NCI-H774 (cell line): ENCODE measurements at regions not wholly inside any gene's neighbourhood (a gene's known extent, or its start where the extent isn't known, plus 50 kb on each side); places are given as distances from the start of the nearest gene placed in this dataset.
"Not testable (repeated sequence)": the region's sequence is repeated elsewhere in the genome, so short reads cannot be mapped to it uniquely, and the experiment has no call there.

Experiments used
- DNase-seq: peaks from one replicate; lab custom pipeline; 2025; lab: John Stamatoyannopoulos, UW

DNA sequence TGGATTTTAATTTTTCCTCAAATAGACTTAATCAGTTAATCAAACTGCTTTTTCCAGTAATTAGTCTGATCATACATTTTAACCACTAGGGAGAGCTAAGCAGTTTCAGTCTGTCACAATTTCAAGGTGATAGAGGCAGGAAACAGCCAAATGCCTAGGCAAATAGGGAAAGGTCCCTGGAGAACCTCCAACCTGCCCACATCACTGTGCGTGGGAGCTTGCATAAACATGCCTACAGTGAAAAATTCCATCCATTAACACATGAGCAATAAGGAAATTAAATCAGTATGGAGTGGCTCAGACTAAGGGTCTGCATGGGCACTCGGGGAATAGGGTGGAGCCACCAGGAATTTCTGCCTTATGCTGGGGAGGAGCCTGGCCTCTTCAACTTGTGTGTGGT, 74.6 kb downstream of the AASDHPPT start:
- DNase-seq: no peak

DNA sequence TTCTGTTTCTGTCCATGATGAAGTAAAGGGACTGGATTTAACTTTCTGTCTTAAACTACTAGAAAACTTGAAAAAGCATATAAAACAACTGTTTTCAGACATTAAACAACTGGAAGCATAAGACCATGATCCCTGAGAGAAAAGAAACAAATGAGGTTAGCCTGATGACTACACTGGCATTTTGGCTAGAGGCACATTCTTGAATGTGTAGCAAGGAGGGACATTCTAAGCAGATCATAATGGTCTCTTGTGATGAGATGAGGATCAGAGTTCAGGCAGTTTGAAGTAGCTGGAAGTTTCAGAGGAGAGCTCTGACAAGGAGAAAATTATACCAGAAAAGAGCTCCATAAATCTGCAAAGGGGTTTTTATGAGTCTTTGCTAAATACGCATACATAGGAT, 75.4 kb downstream of the AASDHPPT start:
- no peak for DNase-seq

DNA sequence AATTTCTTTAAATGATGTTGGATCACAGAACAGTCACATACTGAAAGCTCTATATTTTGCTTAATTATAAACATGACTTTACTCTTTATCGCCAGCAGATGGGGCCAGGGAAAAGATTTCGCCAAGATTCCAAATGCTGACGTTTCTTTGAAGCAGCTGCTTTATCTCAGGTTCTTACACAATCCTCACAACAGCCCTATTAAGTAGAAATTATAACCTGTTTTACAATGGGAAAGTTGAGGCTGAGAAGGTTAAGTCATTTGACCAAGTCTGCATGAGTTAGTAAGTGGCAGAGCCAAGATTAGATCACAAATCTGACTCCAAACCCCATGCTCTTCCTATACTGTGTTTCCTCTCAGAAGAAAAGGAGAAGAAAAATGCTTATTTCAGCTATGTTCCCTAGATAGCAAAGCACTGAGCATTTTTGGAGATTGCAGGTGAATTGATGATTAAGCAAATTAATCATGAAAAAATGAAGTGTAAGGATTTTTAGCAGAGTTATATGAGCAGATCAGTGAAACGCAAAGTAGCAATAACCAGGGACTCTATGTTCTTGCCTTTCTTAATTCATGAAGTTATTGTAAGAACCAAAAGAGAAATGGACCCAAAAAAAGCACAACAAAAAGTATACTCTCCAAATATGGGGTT, 79.0 kb downstream of the AASDHPPT start:
- no peak for DNase-seq

DNA sequence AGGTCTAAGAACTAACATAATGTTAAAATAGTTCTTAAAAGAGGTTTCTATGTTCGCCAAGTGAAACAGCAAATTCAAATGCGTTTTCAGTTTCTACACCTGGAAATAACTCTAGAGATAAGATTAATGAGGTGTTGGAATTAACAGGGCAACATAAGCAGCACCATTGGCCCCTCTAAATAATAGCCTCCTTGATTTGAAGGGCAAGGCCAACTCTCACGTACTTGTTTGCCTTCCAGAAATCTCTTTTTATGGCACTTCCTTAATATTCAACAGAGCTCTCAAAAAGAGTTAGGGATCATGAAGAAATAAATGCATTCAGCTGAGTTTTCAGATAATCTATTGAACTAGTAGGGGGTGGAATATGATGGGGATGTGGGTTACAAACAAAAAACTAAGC, 80.9 kb downstream of the AASDHPPT start:
- no peak for DNase-seq

DNA sequence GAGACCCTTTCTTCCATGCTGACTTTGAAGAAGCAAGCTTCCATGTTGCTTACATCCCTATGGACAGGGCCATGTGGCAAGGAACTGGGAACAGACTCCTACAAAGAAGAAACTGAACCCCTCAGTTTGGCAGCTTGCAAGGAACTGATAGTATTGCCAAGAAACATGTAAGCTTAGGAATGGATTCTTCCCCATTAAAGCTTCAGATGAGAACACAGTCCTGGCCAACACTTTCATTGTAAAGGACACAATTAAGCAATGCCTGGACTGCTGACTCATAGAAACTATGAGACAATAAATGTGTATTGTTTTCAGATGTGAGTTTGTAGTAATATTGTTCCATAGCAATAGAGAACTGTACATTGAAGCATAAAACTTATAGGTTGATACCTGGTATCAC, 82.4 kb downstream of the AASDHPPT start:
- no peak for DNase-seq

DNA sequence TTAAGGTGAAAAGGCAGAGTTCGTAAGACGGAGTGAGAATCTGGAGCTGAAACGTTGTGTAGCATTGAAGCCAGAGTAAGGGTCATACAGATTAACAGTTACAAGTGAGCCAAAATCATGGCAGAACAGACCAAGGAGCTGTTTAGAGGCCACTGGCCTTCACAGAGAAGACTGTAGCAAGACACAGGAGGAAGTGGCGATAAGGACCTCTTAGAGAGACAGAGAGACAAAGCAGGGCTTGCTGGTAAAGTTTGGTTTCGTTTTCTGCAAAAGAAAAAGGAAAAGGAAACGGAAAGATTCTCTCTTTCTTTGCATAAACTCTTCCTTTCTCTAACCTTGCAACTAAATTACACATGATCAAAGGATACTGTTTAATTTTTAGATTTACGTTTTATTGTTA, 83.0 kb downstream of the AASDHPPT start:
- no peak for DNase-seq

DNA sequence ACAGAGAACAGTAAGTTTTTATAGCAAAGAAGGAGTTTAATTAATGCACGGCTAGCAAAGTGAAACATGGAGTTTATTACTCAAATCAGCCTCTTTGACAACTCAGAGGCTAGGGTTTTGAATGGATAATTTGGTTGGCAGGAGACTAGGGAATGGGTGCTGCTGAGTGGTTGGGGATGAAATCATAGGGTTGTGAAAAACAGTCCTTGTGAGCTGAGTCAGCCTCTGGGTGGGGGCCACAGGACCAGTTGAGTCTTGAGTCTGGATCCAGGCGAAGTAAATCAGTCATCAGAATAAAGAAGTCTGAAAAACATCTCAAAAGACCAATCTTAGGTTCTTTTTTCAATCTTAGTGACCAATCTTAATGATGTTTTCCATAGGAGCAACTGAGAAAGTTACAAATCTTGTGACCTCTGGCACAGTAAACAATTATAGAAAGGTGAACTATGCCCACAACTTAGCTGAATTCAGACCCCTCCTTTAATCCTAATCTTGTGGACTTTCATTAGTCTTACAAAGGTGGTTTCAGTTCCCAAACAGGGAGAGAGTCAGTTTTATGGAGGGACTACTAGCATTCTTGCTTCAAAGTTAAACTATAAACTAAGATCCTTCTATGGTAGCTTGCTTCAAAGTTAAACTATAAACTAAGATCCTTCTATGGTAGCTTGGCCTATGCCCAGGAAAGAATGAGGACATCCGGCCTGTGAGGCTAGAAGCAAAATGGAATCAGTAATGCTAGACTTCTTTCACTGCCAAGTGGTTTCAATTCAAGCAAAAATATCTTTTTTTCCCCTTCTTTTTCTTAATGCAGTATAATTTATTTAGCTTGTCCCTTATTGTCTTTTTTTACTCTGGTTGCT, 84.5 kb downstream of the AASDHPPT start:
- DNase-seq: no peak

DNA sequence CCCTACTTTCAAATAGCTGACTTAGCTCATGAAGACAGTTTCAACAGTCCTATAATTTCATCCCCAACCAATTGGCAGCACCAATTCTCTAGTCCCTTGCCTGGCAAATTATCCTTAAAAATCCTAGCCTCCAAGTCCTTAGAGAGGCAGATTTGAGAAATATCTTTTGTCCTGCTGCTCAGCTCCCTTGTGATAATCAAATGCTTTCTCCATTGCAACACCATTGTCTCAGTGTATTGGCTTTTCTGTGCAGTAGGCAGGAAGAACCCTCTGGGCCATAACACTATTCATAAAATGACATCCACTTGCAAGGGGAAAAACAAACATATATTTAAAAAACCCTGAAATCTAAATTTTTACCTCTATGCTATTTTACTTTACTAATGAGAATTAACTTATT, 89.6 kb downstream of the AASDHPPT start:
- DNase-seq: no peak

DNA sequence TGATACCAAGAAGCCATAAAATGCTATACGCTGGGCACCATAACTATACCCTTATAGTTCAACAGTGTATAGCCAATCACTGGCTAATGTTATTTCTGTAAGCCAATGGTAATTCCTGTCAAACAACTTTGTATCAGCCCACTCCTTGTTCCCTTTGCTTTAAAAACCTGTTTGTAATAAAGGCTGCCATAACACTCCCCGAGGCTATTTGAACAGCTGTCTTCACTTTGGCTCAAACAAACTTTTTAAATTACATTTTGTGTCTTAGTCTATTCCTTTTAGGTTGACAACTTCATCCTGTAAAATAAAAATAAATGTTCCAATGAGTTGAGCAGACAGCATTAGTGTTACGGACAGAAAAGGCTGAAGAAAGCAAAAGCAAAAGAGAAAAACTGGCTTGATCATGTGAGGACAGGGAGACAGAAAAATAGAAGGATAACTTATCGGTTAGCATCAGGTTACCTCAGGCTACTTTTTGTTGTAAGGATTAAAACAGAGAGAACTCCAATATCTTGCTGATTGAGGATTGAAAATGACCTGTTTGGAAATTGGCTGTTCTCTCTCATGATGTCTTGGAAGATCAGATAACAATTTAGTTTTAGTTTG, 95.0 kb downstream of the AASDHPPT start:
- DNase-seq: no peak

DNA sequence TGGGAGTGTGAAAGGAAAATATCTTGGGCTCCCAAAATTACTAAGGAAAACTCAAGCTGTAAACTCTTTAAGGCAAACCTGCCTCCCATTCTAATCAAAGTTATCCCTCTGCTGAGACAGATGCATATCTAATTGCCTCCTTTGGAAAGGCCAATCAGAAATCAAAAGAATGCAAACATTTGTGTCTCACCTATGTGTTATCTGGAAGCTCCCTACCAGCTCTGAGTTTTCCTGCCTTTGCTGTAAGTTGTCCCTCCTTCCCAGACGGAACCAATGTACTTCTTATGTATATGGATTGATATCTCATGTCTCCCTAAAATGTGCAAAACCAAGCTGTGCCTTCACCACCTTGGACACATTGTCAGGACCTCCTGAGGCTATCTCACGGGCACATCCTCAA, 95.8 kb downstream of the AASDHPPT start:
- DNase-seq: no peak

DNA sequence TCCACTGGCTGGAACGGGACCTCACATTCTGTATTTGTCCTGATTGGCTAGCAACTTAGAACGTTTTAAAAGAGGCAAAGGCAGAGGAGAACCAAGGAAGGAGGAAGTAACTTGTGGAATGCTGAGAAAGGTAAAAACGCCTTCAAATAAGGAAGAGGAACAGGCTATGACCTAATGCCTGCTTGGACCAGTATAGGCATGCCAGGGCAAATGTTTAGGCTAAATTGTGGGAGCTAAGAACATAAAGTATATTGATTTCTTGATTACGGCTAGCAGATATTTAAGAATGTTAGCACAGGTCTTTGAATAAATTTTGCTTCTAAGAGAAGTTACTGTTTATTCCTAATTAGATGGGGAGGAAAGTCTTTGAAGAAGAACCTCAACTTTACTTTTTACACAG, 96.5 kb downstream of the AASDHPPT start:
- DNase-seq: not testable (repeated sequence)

DNA sequence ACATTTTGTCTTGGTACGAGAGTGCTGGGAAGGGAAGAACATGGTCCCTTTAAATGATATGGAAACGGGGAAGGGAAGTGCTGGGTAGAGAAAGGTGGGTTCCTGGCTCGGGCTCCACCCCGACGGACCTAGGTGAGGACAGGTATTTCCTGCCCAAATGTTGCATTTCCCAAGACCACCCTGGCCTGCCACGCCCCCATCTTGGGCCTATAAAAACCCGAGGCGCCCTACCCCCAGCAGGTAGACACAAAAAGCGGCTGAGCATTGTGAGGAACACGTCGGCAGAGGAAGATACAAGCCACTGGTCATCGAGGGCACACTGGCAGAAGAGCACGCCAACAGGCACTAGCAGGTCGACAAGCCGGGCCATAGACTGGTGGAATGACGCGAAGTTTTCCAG, 99.4 kb downstream of the AASDHPPT start:
- no peak for DNase-seq

DNA sequence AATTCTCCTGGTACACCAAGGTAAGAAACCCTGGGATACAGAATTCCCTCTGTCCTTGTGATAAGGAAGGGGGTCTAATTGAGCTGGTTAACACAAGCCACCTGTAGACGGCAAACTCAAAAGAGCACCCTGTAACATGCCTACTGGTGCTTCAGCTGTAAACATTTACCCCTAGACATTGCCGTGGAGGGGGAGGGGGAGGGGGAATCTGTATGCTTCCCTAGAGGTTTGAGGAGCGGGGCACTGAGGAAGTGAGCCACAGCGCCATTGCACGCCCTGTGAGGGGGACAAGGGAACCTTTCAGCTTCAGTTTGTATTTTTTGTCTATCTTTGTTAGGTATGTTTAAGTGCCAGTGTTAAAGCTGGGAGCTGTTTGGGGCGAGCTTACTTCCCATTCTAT, 99.8 kb downstream of the AASDHPPT start:
- no peak for DNase-seq

DNA sequence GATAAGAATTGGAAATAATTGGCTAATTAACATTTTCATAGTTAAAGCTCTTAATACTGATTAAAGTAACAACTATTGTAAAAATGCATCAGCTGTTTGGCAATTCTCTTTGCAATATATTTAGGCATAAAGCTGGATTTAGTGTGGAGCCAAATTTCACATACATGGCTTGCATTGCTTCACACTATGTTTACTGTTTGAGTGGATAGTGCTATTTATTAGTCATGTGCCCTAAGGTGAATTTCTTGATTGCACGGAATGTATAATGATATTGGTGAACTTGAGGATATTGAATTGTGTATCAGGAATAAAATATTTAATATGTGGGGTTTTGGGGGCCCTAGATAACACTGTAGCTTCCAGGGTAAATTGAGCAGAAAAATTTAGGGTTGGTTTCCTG, 100.9 kb downstream of the AASDHPPT start:
- DNase-seq: no peak

DNA sequence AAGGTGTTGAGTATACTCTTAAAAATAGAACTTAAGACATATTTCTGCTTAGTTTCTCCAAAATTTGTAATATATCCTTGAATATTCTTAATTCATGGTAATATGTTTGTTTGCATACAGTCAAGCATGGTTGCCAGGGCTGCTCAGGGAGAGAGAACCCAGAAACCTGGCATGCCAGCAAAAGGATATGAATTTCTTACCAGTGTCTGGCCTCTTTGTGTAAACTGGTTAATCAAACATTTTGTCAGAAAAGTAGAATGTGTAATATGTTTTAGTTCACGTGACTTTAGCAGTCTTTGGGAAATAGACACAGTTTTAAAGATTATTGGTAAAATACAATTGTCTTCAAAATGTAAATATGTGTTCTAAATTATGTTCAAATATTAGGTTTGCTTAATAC, 101.6 kb downstream of the AASDHPPT start:
- no peak for DNase-seq

DNA sequence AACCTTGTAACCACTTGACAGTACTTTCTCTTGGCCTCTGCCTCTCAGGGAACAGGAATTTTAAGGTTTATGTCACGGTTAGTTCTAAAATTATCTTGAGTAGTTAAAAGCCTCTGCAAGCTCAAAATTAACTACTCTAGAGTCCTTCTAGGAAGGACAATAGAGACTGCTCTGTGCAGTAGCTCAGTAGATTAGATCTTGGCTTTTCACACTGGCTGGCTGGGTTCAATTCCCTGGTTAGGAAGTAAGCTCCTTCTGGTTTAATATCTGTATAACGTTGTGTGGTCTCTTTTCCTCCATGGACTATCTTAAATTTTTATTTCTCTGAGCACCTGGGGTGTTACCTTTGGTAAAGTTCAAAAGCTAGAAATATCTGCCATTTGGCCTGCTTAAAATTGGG, 109.2 kb downstream of the AASDHPPT start:
- no peak for DNase-seq

DNA sequence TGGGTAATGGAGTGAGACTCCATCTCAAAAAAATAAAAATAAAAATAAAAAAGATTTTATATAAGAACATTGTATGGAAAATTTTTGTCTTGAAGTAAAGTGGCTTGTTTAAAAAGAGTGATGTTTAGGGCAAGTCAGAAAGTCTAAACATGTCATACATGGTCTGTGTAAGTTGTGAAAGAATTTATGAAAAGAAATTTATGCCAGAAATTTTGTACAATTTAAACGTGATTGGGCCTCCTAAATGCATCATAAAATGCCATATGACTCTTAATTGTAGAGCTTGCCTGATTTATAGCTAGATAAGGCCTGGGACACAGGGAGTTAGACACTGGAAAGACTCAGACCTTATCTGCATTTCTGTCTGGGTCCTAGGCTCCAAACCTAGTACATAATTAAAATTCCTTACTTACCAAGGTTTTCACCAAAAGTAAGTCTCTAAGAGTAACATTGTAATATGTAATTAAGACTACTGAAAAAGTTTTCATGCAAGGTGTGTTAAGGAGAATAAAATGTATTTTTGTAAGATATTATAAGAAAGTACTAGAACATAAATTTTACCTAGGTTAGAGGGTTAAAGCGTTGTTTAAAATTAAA, 110.5 kb downstream of the AASDHPPT start:
- DNase-seq: no peak

DNA sequence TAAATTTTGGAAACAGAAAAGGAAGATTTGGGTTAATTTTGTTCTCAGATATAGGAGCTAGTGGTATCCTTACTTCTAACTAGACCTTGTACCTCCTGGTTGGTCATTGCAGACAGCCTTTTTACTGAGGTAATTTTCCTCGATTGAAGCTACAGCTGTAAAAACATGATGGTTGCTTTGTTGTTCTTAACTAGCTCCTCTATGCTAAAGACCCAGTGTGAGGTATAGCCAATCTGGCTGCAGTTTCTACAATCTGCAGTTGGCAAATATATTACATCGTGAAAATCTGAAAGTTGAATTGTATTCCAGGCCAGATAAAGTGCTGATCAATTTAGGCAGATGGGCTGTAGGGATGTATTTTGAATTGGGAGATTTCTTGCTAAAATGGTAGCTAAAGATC, 116.5 kb downstream of the AASDHPPT start:
- DNase-seq: no peak

DNA sequence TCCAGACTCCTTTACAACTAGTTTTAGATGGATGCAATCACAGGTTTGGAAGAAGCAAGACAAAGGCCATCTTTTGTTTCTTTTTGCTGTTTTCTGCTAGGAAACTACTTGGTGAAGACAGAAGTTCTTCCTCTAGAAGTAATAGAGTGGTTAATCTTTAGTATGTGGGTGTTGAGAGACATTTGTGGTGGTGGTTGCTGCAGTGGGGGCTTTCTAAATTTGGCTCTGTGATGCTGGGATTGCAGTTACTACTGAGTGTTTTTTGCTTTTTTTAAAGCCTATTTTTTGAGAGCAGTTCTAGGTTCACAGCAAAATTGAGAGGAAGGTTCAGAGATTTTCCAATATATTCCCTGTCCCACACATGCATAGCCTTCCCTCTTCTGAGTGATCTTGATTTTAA, 120.0 kb downstream of the AASDHPPT start:
- no peak for DNase-seq

DNA sequence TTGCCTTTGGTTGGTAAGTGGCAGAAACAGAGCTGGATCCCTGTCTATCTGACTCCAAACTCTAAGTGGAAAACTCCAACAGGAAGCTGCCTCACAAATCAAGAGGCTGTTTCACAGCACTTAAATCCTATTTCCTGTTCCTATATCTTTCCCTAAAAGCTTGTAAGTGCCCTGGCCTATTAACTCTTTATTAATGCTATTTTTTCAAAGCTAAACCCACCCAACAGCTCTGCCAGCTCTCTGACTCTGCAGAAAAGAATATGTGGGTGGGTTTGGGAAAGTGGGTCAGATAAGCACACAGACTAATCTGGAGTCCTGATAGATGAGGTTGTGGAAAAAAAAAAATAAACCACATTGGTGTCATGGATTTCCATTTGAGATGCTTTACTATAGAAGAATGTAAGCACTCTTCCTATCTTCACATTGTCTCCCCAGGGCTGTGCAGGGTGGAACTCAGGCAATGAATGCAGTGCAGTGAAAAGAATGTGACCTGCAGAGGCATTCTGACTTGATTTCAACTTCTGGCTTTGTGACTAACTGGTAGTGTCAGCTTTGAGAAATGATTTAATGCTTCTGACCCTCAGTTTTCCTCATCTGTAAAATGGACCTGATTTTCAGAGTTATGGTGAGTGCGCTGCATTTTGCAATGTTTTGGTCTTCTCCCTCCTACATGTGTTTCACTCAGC, 125.6 kb downstream of the AASDHPPT start:
- DNase-seq: no peak

DNA sequence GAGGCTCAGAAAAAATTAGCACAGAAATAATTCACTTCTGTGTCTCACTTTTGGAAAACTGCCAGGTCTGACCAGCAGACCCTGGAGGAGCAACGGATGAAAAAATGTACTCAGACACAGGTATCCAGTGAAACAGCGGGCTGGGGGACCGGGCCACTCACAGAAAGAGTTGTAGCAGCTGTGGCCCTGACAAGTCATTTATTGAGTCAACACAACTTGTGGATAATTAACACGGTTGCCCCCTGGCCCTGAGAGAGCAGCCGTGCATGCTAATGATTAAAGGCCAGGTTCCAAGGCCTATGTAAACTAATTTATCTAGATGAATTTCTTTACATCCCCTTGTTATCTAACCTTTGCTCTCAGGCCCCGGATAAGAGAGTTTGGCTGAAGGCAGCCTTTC, 131.3 kb downstream of the AASDHPPT start:
- peak; percentile 7 for DNase-seq

DNA sequence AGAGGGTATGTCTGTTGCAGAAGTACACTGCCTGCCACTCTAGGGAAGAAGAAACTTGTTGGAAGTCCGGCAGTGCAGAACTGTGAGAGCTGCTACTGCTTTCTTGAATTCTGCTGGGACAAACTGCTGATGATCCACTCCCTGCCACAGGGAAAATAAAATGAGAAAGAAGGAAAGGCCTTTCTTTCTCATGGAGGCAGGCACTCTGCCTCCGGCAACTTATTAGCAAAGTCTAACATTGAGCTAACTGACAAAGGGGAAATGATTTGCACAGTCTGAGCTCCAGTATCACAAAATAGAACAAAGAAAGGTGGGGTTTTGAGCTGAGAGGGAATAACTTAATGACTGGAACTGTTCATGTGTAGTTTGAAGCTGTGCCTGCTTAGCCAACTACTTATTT, 134.6 kb downstream of the AASDHPPT start:
- DNase-seq: no peak
